HCT116 (cell line): ENCODE measurements at regions not wholly inside any gene's neighbourhood (a gene's known extent, or its start where the extent isn't known, plus 50 kb on each side); places are given as distances from the start of the nearest gene placed in this dataset.

Source experiments
- ATAC-seq: fragments of 200-7000 bp; cut with Tn5 transposase; 2 replicates; pipeline ENCODE4 v1.9.1; 2020; ENCODE audit warnings: mild to moderate bottlenecking, moderate library complexity
- BruUV-seq: library from RNA; stranded (reverse); fragments of 400-500 nt; replicated peaks from 2 replicates; lab custom pipeline; 2021; lab: Mats Ljungman, UMichigan
- CTCF ChIA-PET: fragments of 300-600 bp; sonication (Branson Sonifier 250); formaldehyde crosslinking; loops from one replicate; lab custom pipeline; 2021; ENCODE audit warnings: antibody characterized with exemption; lab: Charles Lee
- POLR2A ChIA-PET: fragments of 300-600, 350-600 bp; sonication (Branson Sonifier 250); formaldehyde crosslinking; loops from one replicate; lab custom pipeline; 2021; ENCODE audit warnings: antibody characterized with exemption; lab: Charles Lee
- RAD21 ChIA-PET, 2 experiments: fragments of 300-600 bp; sonication (Branson Sonifier 250); formaldehyde crosslinking; loops; one replicate each; lab custom pipeline; 2023; ENCODE audit warnings: low total read pairs in 2 of 2; ENCODE audit not compliant: uncharacterized antibody in 2 of 2, unreplicated experiment in 2 of 2, low non-redundant PET in 1 of 2; lab: Charles Lee
- DNase-seq: peaks from one replicate; pipeline ENCODE4 v3.0.0-alpha.2; 2010; ENCODE audit warnings: low read depth, low spot score
- H2AFZ ChIP-seq: fragments of 200-600 bp; shearing (Covaris generic), sonication (generic); 2 replicates; pipeline ENCODE4 v1.6.1; 2017; ENCODE audit warnings: low read depth, mixed run types, mixed read lengths, antibody characterized with exemption, low read length; ENCODE audit not compliant: poor library complexity, severe bottlenecking
- H3K27ac ChIP-seq: 2 replicates; pipeline ENCODE4 v1.5.1; 2012; ENCODE audit warnings: low read depth, low read length
- H3K27me3 ChIP-seq: fragments of 200-600 bp; sonication (generic); 2 replicates; pipeline ENCODE4 v1.6.1; 2016; ENCODE audit warnings: mixed run types, low read length, mixed read lengths; ENCODE audit not compliant: insufficient read depth
- H3K36me3 ChIP-seq, 2 experiments: fragments of 200-500 bp in 1 of 2; fragments of 200-600 bp in 1 of 2; sonication (Bioruptor generic) in 1 of 2; sonication (generic) in 1 of 2; 2 replicates each; pipeline versions ENCODE4 v1.5.1 to v1.6.1; 2014 to 2016; ENCODE audit warnings: low read length in 2 of 2, inconsistent platforms in 1 of 2, mixed read lengths in 1 of 2, mixed run types in 1 of 2; ENCODE audit not compliant: insufficient read depth in 2 of 2, control insufficient read depth in 1 of 2
- H3K4me1 ChIP-seq, 2 experiments: fragments of 200-600 bp in 1 of 2; sonication (generic) in 1 of 2; 2 replicates each; pipeline versions ENCODE4 v1.5.1 to v1.6.1; 2012 to 2017; ENCODE audit warnings: low read length in 2 of 2, inconsistent platforms in 1 of 2, mild to moderate bottlenecking in 1 of 2, mixed read lengths in 1 of 2, mixed run types in 1 of 2, moderate library complexity in 1 of 2; ENCODE audit not compliant: insufficient read depth in 2 of 2, control insufficient read depth in 1 of 2
- H3K4me2 ChIP-seq: fragments of 200-600 bp; sonication (generic); 2 replicates; pipeline ENCODE4 v1.6.1; 2017; ENCODE audit warnings: mixed run types, low read length, mixed read lengths
- H3K4me3 ChIP-seq, 2 experiments: fragments of 200-600 bp in 1 of 2; sonication (generic) in 1 of 2; replicated peaks in 1 of 2; 2 replicates each; pipeline ENCODE4 v1.5.1; 2011 to 2016; ENCODE audit warnings: low read length in 2 of 2, control low read depth in 1 of 2, low read depth in 1 of 2, mild to moderate bottlenecking in 1 of 2, mixed read lengths in 1 of 2, mixed run types in 1 of 2
- H3K79me2 ChIP-seq: fragments of 200-600 bp; sonication (generic); 2 replicates; pipeline ENCODE4 v1.6.1; 2017; ENCODE audit warnings: mild to moderate bottlenecking, mixed run types, low read length, moderate library complexity, mixed read lengths; ENCODE audit not compliant: insufficient read depth
- H3K9ac ChIP-seq: fragments of 200-600 bp; sonication (generic); 2 replicates; pipeline ENCODE4 v1.6.1; 2016; ENCODE audit warnings: low read length, mixed read lengths
- H3K9me2 ChIP-seq: fragments of 200-600 bp; sonication (generic), shearing (Covaris generic); 2 replicates; pipeline ENCODE4 v1.6.1; 2017; ENCODE audit warnings: mixed run types, mild to moderate bottlenecking, moderate library complexity; ENCODE audit not compliant: insufficient read depth
- H3K9me3 ChIP-seq, 2 experiments: fragments of 200-500 bp in 1 of 2; fragments of 200-600 bp in 1 of 2; sonication (Bioruptor generic) in 1 of 2; sonication (generic) in 1 of 2; 2 replicates each; pipeline ENCODE4 v1.6.1; 2014 to 2017; ENCODE audit warnings: low read length in 2 of 2, mixed read lengths in 2 of 2, inconsistent platforms in 1 of 2, low read depth in 1 of 2, mild to moderate bottlenecking in 1 of 2, mixed run types in 1 of 2, moderate library complexity in 1 of 2; ENCODE audit not compliant: control insufficient read depth in 1 of 2, insufficient read depth in 1 of 2
- H4K20me1 ChIP-seq: fragments of 200-600 bp; sonication (generic), shearing (Covaris generic); 2 replicates; pipeline ENCODE4 v1.6.1; 2017; ENCODE audit warnings: mixed run types, mild to moderate bottlenecking, moderate library complexity; ENCODE audit not compliant: insufficient read depth
- CBX3 ChIP-seq: IDR thresholded peaks from 2 replicates; pipeline ENCODE4 v1.6.1; 2012; ENCODE audit warnings: low read depth
- CEBPB ChIP-seq: IDR thresholded peaks from 2 replicates; pipeline ENCODE4 v1.6.1; 2012; ENCODE audit warnings: low read depth
- EGR1 ChIP-seq: IDR thresholded peaks from 2 replicates; pipeline ENCODE4 v1.6.1; 2012; ENCODE audit warnings: low read depth
- ELF1 ChIP-seq: IDR thresholded peaks from 2 replicates; pipeline ENCODE4 v1.6.1; 2012; ENCODE audit warnings: low read depth, borderline replicate concordance
- EZH2 ChIP-seq: fragments of 200-600 bp; sonication (generic); IDR thresholded peaks from 2 replicates; pipeline ENCODE4 v1.6.1; 2017; ENCODE audit warnings: antibody characterized with exemption, mixed run types
- EZH2phosphoT487 ChIP-seq: fragments of 200-600 bp; IDR thresholded peaks from 2 replicates; pipeline ENCODE4 v1.6.1; 2018; ENCODE audit warnings: antibody characterized with exemption, borderline replicate concordance
- FOSL1 ChIP-seq: IDR thresholded peaks from 2 replicates; pipeline ENCODE4 v1.6.1; 2012; ENCODE audit warnings: low read depth
- MAX ChIP-seq: IDR thresholded peaks from 2 replicates; pipeline ENCODE4 v1.6.1; 2012
- SIN3A ChIP-seq: IDR thresholded peaks from 2 replicates; pipeline ENCODE4 v1.6.1; 2012; ENCODE audit warnings: low read depth
- SRF ChIP-seq: IDR thresholded peaks from 2 replicates; pipeline ENCODE4 v1.6.1; 2012; ENCODE audit warnings: low read depth
- YY1 ChIP-seq: IDR thresholded peaks from 2 replicates; pipeline ENCODE4 v1.6.1; 2011; ENCODE audit warnings: low read length, low read depth, moderate library complexity, mild to moderate bottlenecking; ENCODE audit not compliant: insufficient replicate concordance; ENCODE audit errors: extremely low read depth
- ZBTB33 ChIP-seq: IDR thresholded peaks from 2 replicates; pipeline ENCODE4 v1.6.1; 2011; ENCODE audit warnings: mild to moderate bottlenecking, low read length, moderate library complexity; ENCODE audit not compliant: insufficient replicate concordance; ENCODE audit errors: extremely low read depth
- ZFX ChIP-seq: fragments of 450-650 bp; IDR thresholded peaks from 2 replicates; pipeline ENCODE4 v1.6.1; 2017
- ZNF274 ChIP-seq: fragments of 200-500 bp; sonication (Bioruptor generic); IDR thresholded peaks from 2 replicates; pipeline ENCODE4 v1.6.1; 2014; ENCODE audit warnings: mild to moderate bottlenecking, low read depth, low read length, inconsistent platforms
- intact Hi-C: fragments of 100-400 bp; cut with micrococcal nuclease; formaldehyde crosslinking; loops from 2 replicates; pipeline ENCODE4 v1.10.0; 2022

GRCh38 chr4:126251169-126251568 lies 936.4 kb downstream of the FAT4 start:
- BruUV-seq, result no TSS peak
- ATAC-seq (no peak), DNase-seq (no peak)
- H2AFZ ChIP-seq, result no peak overlapping the region
- ChIA-PET POLR2A (no interaction called here), RAD21 (no interaction called here), CTCF (no interaction called here)
- TF ChIP-seq MAX, result no peak
- TF ChIP-seq ELF1, result no peak
- TF ChIP-seq CBX3, result no peak
- TF ChIP-seq CEBPB, result no peak
- no peak for TF ChIP-seq ZFX
- TF ChIP-seq EZH2phosphoT487, result no peak
- no peak for TF ChIP-seq YY1
- TF ChIP-seq ZNF274, result no peak
- TF ChIP-seq EZH2, result no peak
- no peak for TF ChIP-seq SIN3A
- TF ChIP-seq FOSL1, result no peak
- no peak for TF ChIP-seq ZBTB33
- no peak for TF ChIP-seq SRF
- TF ChIP-seq EGR1, result no peak
- H3K36me3 ChIP-seq, result no peaks in the 10 kb centered on the region
- no peaks in the 10 kb centered on the region for H3K9me3 ChIP-seq
- H3K4me2 ChIP-seq, result no peak overlapping the region
- no peaks in the 10 kb centered on the region for H3K79me2 ChIP-seq
- H3K27ac ChIP-seq, result no peak overlapping the region
- intact Hi-C loops, result no loop called here
- no peak overlapping the region for H3K9ac ChIP-seq
- no peaks in the 10 kb centered on the region for H3K27me3 ChIP-seq
- no peaks in the 10 kb centered on the region for H3K4me1 ChIP-seq
- H4K20me1 ChIP-seq, result no peaks in the 10 kb centered on the region
- H3K9me2 ChIP-seq, result no peaks in the 10 kb centered on the region
- H3K4me3 ChIP-seq, result no peak overlapping the region
